Activated T-cell treated with anti-CD3 and anti-CD28 coated beads, Interleukin-2, amount 50 U/mL, for 48 hours (primary cell): ENCODE measurements at regions not wholly inside any gene's neighbourhood (a gene's known extent, or its start where the extent isn't known, plus 50 kb on each side); places are given as distances from the start of the nearest gene placed in this dataset.

ENCODE experiments used
- DNase-seq, 2 experiments: peaks; one replicate each; pipeline ENCODE4 v3.0.0-alpha.2; 2020

- no peak for DNase-seq
Observed at GRCh38 chr12:88801227-88802095, 221.2 kb upstream of the KITLG start.

GRCh38 chr12:88793096-88793495 is 212.8 kb upstream of the KITLG start:
- DNase-seq: no peak

GRCh38 chr12:88790231-88790630 is 210.0 kb upstream of the KITLG start:
- no peak for DNase-seq

GRCh38 chr12:88784166-88784565 is 203.9 kb upstream of the KITLG start:
- DNase-seq: no peak

- no peak for DNase-seq
Observed at GRCh38 chr12:88782351-88782750, 202.1 kb upstream of the KITLG start.

- no peak for DNase-seq
Observed at GRCh38 chr12:88781909-88782308, 201.6 kb upstream of the KITLG start.

- no peak for DNase-seq
Observed at GRCh38 chr12:88778064-88778463, 197.8 kb upstream of the KITLG start.

GRCh38 chr12:88775742-88776151 is 195.5 kb upstream of the KITLG start:
- DNase-seq: no peak

- no peak for DNase-seq
Observed at GRCh38 chr12:88767699-88768098, 187.4 kb upstream of the KITLG start.

- no peak for DNase-seq
Observed at GRCh38 chr12:88764781-88765480, 184.7 kb upstream of the KITLG start.

GRCh38 chr12:88763536-88764100 is 183.3 kb upstream of the KITLG start:
- DNase-seq: no peak

GRCh38 chr12:88758176-88758575 is 177.9 kb upstream of the KITLG start:
- DNase-seq: no peak

GRCh38 chr12:88756917-88757316 is 176.6 kb upstream of the KITLG start:
- DNase-seq: no peak

GRCh38 chr12:88756153-88756552 is 175.9 kb upstream of the KITLG start:
- DNase-seq: no peak

- DNase-seq: no peak
Observed at GRCh38 chr12:88753707-88754106, 173.4 kb upstream of the KITLG start.

- no peak for DNase-seq
Observed at GRCh38 chr12:88753066-88753465, 172.8 kb upstream of the KITLG start.

GRCh38 chr12:88752183-88752582 is 171.9 kb upstream of the KITLG start:
- DNase-seq: no peak

- no peak for DNase-seq
Observed at GRCh38 chr12:88750867-88751543, 170.7 kb upstream of the KITLG start.

GRCh38 chr12:88746386-88746785 is 166.1 kb upstream of the KITLG start:
- no peak for DNase-seq

- DNase-seq: no peak
Observed at GRCh38 chr12:88743946-88744685, 163.8 kb upstream of the KITLG start.

- no peak for DNase-seq
Observed at GRCh38 chr12:88737838-88738472, 157.7 kb upstream of the KITLG start.

GRCh38 chr12:88736031-88736430 is 155.8 kb upstream of the KITLG start:
- DNase-seq: no peak
